ENCODE measurements at regions not wholly inside any gene's neighbourhood (a gene's known extent, or its start where the extent isn't known, plus 50 kb on each side); places are given as distances from the start of the nearest gene placed in this dataset.

GRCh38 chr4:24093446-24093845 is 203.6 kb upstream of the PPARGC1A start:
- DNase-seq (ENCODE audit: low read depth in 1 of 2, low spot score in 2 of 2): no peak
- FAIRE-seq: no peak
- no peak for TF ChIP-seq TAF7 (optimal IDR thresholded peaks at IDR 0.05; ENCODE audit: borderline replicate concordance, low read depth, low read length)
- no peak for TF ChIP-seq JUN (IDR thresholded peaks at IDR 0.05; ENCODE audit: low read depth, low read length)
- no peak for TF ChIP-seq EZH2 (IDR thresholded peaks at IDR 0.05; ENCODE audit: low read depth, low read length, severe bottlenecking)
- TF ChIP-seq KDM5A (IDR thresholded peaks at IDR 0.05; ENCODE audit: low read length): no peak
- TF ChIP-seq CREB1 (IDR thresholded peaks at IDR 0.05): no peak
- TF ChIP-seq MAFK (IDR thresholded peaks at IDR 0.05; ENCODE audit: low read depth, low read length): no peak
- no peak for TF ChIP-seq ATF2 (IDR thresholded peaks at IDR 0.05; ENCODE audit: low read length)
- no peak for TF ChIP-seq JUND (IDR thresholded peaks at IDR 0.05; ENCODE audit: low read length)
- TF ChIP-seq RNF2 (IDR thresholded peaks at IDR 0.05; ENCODE audit: borderline replicate concordance, low read depth, low read length, missing control alignments, poor library complexity, severe bottlenecking): no peak

More at GRCh38 chr4:24093446-24093845, 203.6 kb upstream of the PPARGC1A start:
- no peak overlapping the region for H4K5ac ChIP-seq (ENCODE audit: insufficient read length, low read depth, low read length)
- H3K9ac ChIP-seq (replicated peaks in 1 of 4; ENCODE audit: extremely low read depth in 1 of 4, low read depth in 3 of 4, low read length in 3 of 4): no peak overlapping the region
- H2AFZ ChIP-seq (ENCODE audit: low read length): no peak overlapping the region
- no peaks in the 10 kb centered on the region for H3K27me3 ChIP-seq (replicated peaks in 1 of 4; ENCODE audit: control insufficient read depth in 3 of 4, extremely low read depth in 1 of 4, insufficient read depth in 3 of 4, low read length in 3 of 4)
- H3K27ac ChIP-seq (ENCODE audit: low read depth, low read length): no peak overlapping the region
- H2BK20ac ChIP-seq (ENCODE audit: low read length): no peak overlapping the region
- CTCF ChIA-PET (ENCODE audit: partially characterized antibody): no interaction called here
- H2BK15ac ChIP-seq (ENCODE audit: low read length): no peak overlapping the region
- no peak overlapping the region for H3K56ac ChIP-seq (replicated peaks; ENCODE audit: insufficient read length, low read depth, low read length)
- H3K79me2 ChIP-seq (ENCODE audit: control insufficient read depth in 1 of 2, insufficient read depth in 2 of 2, low read length in 2 of 2): no peaks in the 10 kb centered on the region
- H4K91ac ChIP-seq (replicated peaks; ENCODE audit: insufficient read length, low read length): no peak overlapping the region
- H2BK12ac ChIP-seq (ENCODE audit: low read depth, low read length): no peak overlapping the region
- no peak overlapping the region for H4K8ac ChIP-seq (ENCODE audit: extremely low read depth, insufficient read depth, low read length)
- no peak overlapping the region for H2AK5ac ChIP-seq (ENCODE audit: low read depth, low read length)
- H3K23ac ChIP-seq (ENCODE audit: insufficient read length): no peak overlapping the region
- H3K36me3 ChIP-seq (ENCODE audit: control insufficient read depth in 2 of 4, insufficient read depth in 4 of 4, low read length in 3 of 4): no peaks in the 10 kb centered on the region
- POLR2A ChIA-PET (ENCODE audit: partially characterized antibody): no interaction called here
- H3K4ac ChIP-seq (replicated peaks; ENCODE audit: insufficient read length, low read depth, low read length): no peak overlapping the region
- no peaks in the 10 kb centered on the region for H3K9me3 ChIP-seq (ENCODE audit: insufficient read depth in 2 of 2, low read depth in 1 of 2, low read length in 1 of 2)
- H3K14ac ChIP-seq (ENCODE audit: insufficient read length): no peak overlapping the region
- 96% methylated on average over 2 of the region's 2 CpGs; no CpG with 5 or more reads in 1 of the 2 experiments for WGBS, 2 experiments (ENCODE audit: extremely low coverage in 1 of 2, insufficient coverage in 1 of 2, insufficient read length in 1 of 2, insufficient replicate concordance in 2 of 2, low coverage in 1 of 2, low lambda C conversion rate in 2 of 2, missing lambda C conversion rate in 1 of 2)
- no peak overlapping the region for H2BK120ac ChIP-seq (replicated peaks; ENCODE audit: low read depth, low read length)
- H2BK5ac ChIP-seq (ENCODE audit: low read depth, low read length): no peak overlapping the region
- no peaks in the 10 kb centered on the region for H3K4me1 ChIP-seq (replicated peaks in 1 of 4; ENCODE audit: control insufficient read depth in 3 of 4, insufficient read depth in 4 of 4, low read length in 3 of 4)
- H3K79me1 ChIP-seq (ENCODE audit: low read depth, low read length): no peaks in the 10 kb centered on the region
- H4K20me1 ChIP-seq (replicated peaks in 1 of 2; ENCODE audit: control insufficient read depth in 1 of 2, insufficient read depth in 2 of 2, low read length in 2 of 2): no peaks in the 10 kb centered on the region
- H3K18ac ChIP-seq (ENCODE audit: extremely low read depth, low read length): no peak overlapping the region
- H3K4me3 ChIP-seq (ENCODE audit: extremely low read depth in 1 of 4, insufficient read depth in 2 of 4, low read depth in 3 of 4, low read length in 4 of 4): no peak overlapping the region
- no peak overlapping the region for H3K4me2 ChIP-seq (ENCODE audit: insufficient read depth in 1 of 2, low read depth in 2 of 2, low read length in 2 of 2)
- H3K23me2 ChIP-seq (ENCODE audit: low read depth, low read length): no peaks in the 10 kb centered on the region
